H1 (cell line): ENCODE measurements at regions not wholly inside any gene's neighbourhood (a gene's known extent, or its start where the extent isn't known, plus 50 kb on each side); places are given as distances from the start of the nearest gene placed in this dataset.

Source experiments
- ATF2 ChIP-seq: IDR thresholded peaks from 2 replicates; pipeline ENCODE4 v1.6.1; 2012; ENCODE audit warnings: low read length, inconsistent platforms
- CHD1 ChIP-seq: IDR thresholded peaks from 2 replicates; pipeline ENCODE4 v1.6.1; 2012; ENCODE audit warnings: low read depth, low read length, improper control_type of control experiment
- CTCF ChIP-seq, 3 experiments: IDR thresholded peaks; 1 replicate in 2 of 3; 2 replicates in 1 of 3; pipeline versions ENCODE4 v1.5.1 to v1.6.1; 2011; ENCODE audit warnings: low read length in 3 of 3, mild to moderate bottlenecking in 3 of 3, inconsistent platforms in 2 of 3, low read depth in 1 of 3, moderate library complexity in 1 of 3; ENCODE audit not compliant: insufficient read depth in 1 of 3; ENCODE audit errors: control extremely low read depth in 1 of 3
- EGR1 ChIP-seq: IDR thresholded peaks from 2 replicates; pipeline ENCODE4 v1.6.1; 2011; ENCODE audit warnings: low read depth, low read length, borderline replicate concordance
- EP300 ChIP-seq, 2 experiments: IDR thresholded peaks; 1 replicate in 1 of 2; 2 replicates in 1 of 2; pipeline ENCODE4 v1.6.1; 2011 to 2012; ENCODE audit warnings: low read depth in 2 of 2, low read length in 2 of 2, mild to moderate bottlenecking in 2 of 2, borderline replicate concordance in 1 of 2, inconsistent platforms in 1 of 2, moderate library complexity in 1 of 2
- SP1 ChIP-seq: IDR thresholded peaks from 2 replicates; pipeline ENCODE4 v1.6.1; 2011; ENCODE audit warnings: low read depth, low read length

GRCh38 chr18:78411539-78411938 is 568.1 kb upstream of the SALL3 start:
- no peak for TF ChIP-seq EGR1
- TF ChIP-seq ATF2: no peak
- TF ChIP-seq SP1: no peak
- no peak for TF ChIP-seq EP300 (IDR thresholded peaks at IDR 0.05; ENCODE audit: borderline replicate concordance in 1 of 2, low read depth in 2 of 2, low read length in 2 of 2)
- no peak for TF ChIP-seq CTCF (IDR thresholded peaks at IDR 0.05; ENCODE audit: control extremely low read depth in 1 of 3, insufficient read depth in 1 of 3, low read depth in 1 of 3, low read length in 3 of 3)
- no peak for TF ChIP-seq CHD1
